B cell (primary cell): ENCODE measurements at regions not wholly inside any gene's neighbourhood (a gene's known extent, or its start where the extent isn't known, plus 50 kb on each side); places are given as distances from the start of the nearest gene placed in this dataset.

ENCODE experiments used
- ATAC-seq: fragments of 200-7000 bp; cut with Tn5 transposase; one replicate; pipeline ENCODE4 v1.10.0; 2021; ENCODE audit warnings: low read depth, mild to moderate bottlenecking, moderate number of reproducible peaks, moderate library complexity
- CTCF ChIA-PET: fragments of 350-600 bp; sonication (Branson Sonifier 250); formaldehyde crosslinking; loops from one replicate; lab custom pipeline; 2021; ENCODE audit warnings: antibody characterized with exemption, inconsistent platforms; lab: Charles Lee
- POLR2A ChIA-PET: fragments of 350-600 bp; sonication (Branson Sonifier 250); formaldehyde crosslinking; loops from one replicate; lab custom pipeline; 2021; ENCODE audit warnings: antibody characterized with exemption; lab: Charles Lee
- DNase-seq: peaks from one replicate; pipeline ENCODE4 v3.0.0; 2013
- H2AFZ ChIP-seq: 2 replicates; pipeline ENCODE4 v1.6.1; 2012; ENCODE audit warnings: mild to moderate bottlenecking, low read depth, low read length; ENCODE audit not compliant: insufficient read depth, poor library complexity, severe bottlenecking
- H3K27ac ChIP-seq, 2 donors: 1 replicate in 1 of 2; 2 replicates in 1 of 2; pipeline ENCODE4 v1.5.1; 2012 to 2013; ENCODE audit warnings: low read length in 2 of 2, mild to moderate bottlenecking in 2 of 2, moderate library complexity in 1 of 2
- H3K27me3 ChIP-seq, 4 experiments: fragments of 200-600 bp in 1 of 4; sonication (generic) in 1 of 4; replicated peaks in 1 of 4; 1 replicate in 2 of 4; 2 replicates in 2 of 4; pipeline versions ENCODE4 v1.6.1 to v1.7.0; 2013 to 2016; ENCODE audit warnings: low read length in 3 of 4, mild to moderate bottlenecking in 2 of 4, mixed read lengths in 1 of 4, moderate library complexity in 1 of 4; ENCODE audit not compliant: insufficient read depth in 4 of 4, control insufficient read depth in 3 of 4; ENCODE audit errors: control extremely low read depth in 1 of 4
- H3K36me3 ChIP-seq, 2 experiments: replicated peaks in 1 of 2; 1 replicate in 1 of 2; 2 replicates in 1 of 2; pipeline versions ENCODE4 v1.6.1 to v1.7.1; 2013; ENCODE audit warnings: low read length in 1 of 2; ENCODE audit not compliant: insufficient read depth in 2 of 2, control insufficient read depth in 1 of 2; ENCODE audit errors: control extremely low read depth in 1 of 2, extremely low read depth in 1 of 2
- H3K4me1 ChIP-seq, 2 donors: fragments of 200-600 bp in 1 of 2; sonication (generic) in 1 of 2; 1 replicate in 1 of 2; 2 replicates in 1 of 2; pipeline versions ENCODE4 v1.5.1 to v1.6.1; 2013 to 2017; ENCODE audit warnings: low read length in 2 of 2; ENCODE audit not compliant: control insufficient read depth in 2 of 2, insufficient read depth in 2 of 2
- H3K4me2 ChIP-seq: replicated peaks from 2 replicates; pipeline ENCODE3; 2012; ENCODE audit warnings: mild to moderate bottlenecking, low read depth, low read length; ENCODE audit not compliant: poor library complexity, severe bottlenecking
- H3K4me3 ChIP-seq, 5 experiments: fragments of 200-600 bp in 1 of 5; sonication (generic) in 1 of 5; 1 replicate in 3 of 5; 2 replicates in 2 of 5; pipeline versions ENCODE4 v1.5.1 to v1.7.0; 2011 to 2016; ENCODE audit warnings: low read length in 4 of 5, mild to moderate bottlenecking in 4 of 5, low read depth in 2 of 5, control low read depth in 1 of 5, moderate library complexity in 1 of 5; ENCODE audit not compliant: insufficient read depth in 1 of 5; ENCODE audit errors: control extremely low read depth in 1 of 5, extremely low read depth in 1 of 5
- H3K79me2 ChIP-seq: fragments of 200-600 bp; sonication (generic); one replicate; pipeline ENCODE4 v1.6.0; 2016; ENCODE audit warnings: low read length; ENCODE audit not compliant: control insufficient read depth, insufficient read depth
- H3K9ac ChIP-seq: fragments of 200-600 bp; sonication (generic); 2 replicates; pipeline ENCODE4 v1.6.1; 2017; ENCODE audit warnings: mild to moderate bottlenecking, low read length, moderate library complexity
- H3K9me3 ChIP-seq, 3 donors: one replicate each; pipeline versions ENCODE4 v1.6.1 to v1.7.1; 2013; ENCODE audit warnings: low read length in 2 of 3; ENCODE audit not compliant: control insufficient read depth in 2 of 3, insufficient read depth in 1 of 3; ENCODE audit errors: control extremely low read depth in 1 of 3
- H4K20me1 ChIP-seq: 2 replicates; pipeline ENCODE4 v1.6.0; 2012; ENCODE audit warnings: mild to moderate bottlenecking, low read length; ENCODE audit not compliant: insufficient read depth, control insufficient read depth, poor library complexity, severe bottlenecking
- H3K27ac Mint-ChIP-seq: one replicate; pipeline ENCODE4 v1.8.0; 2021; ENCODE audit warnings: mixed read lengths
- H3K27me3 Mint-ChIP-seq: one replicate; pipeline ENCODE4 v1.8.0; 2021; ENCODE audit warnings: mixed read lengths
- H3K4me1 Mint-ChIP-seq: one replicate; pipeline ENCODE4 v1.8.0; 2021; ENCODE audit warnings: mixed read lengths
- H3K4me3 Mint-ChIP-seq: one replicate; pipeline ENCODE4 v1.8.0; 2021; ENCODE audit warnings: mixed read lengths
- H3K9me3 Mint-ChIP-seq: one replicate; pipeline ENCODE4 v1.8.0; 2022; ENCODE audit warnings: mixed read lengths; ENCODE audit not compliant: insufficient read depth
- EZH2 ChIP-seq: IDR thresholded peaks from 2 replicates; pipeline ENCODE4 v1.6.1; 2012; ENCODE audit warnings: borderline replicate concordance, low read depth, mild to moderate bottlenecking, moderate library complexity, low read length; ENCODE audit not compliant: insufficient read depth, poor library complexity, severe bottlenecking
- WGBS: methylation state at CpG from one replicate; pipeline ENCODE4 v1.1.5; 2013; ENCODE audit warnings: missing lambda C conversion rate; ENCODE audit not compliant: insufficient coverage; 5-methylcytosine and 5-hydroxymethylcytosine counted together
- intact Hi-C: fragments of 100-400 bp; cut with micrococcal nuclease; formaldehyde crosslinking; loops from one replicate; pipeline ENCODE4 v1.10.0; 2022
- TF ChIP-seq, protein P1 (sequence below): fragments of 200-600 bp; IDR thresholded peaks from one replicate; pipeline ENCODE4 v1.8.0; 2022; ENCODE audit warnings: antibody characterized with exemption, mild to moderate bottlenecking

DNA sequence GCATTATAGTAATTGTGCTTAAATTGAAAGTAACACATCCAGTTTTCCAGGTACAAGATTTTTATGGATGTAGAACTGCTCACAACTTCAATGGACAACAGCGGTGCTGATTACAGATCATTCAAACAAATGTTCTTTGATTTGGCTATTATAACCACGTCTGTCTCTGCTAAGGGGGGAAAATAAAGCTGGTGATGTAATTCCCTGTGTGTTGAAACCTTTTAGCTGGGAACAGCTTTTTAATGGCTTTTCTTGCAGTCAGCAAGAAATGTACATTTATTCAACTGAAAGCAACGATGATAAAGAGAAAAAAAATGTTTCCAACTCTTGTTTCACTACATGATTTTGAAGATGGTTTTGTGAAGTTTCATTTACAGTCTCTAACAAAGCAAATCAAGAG lies 431.9 kb upstream of the AGTR1 start:
- no peaks in the 10 kb centered on the region for H3K9me3 ChIP-seq
- H3K4me2 ChIP-seq, result no peak overlapping the region
- DNase-seq (no peak), ATAC-seq (no peak)
- whole genome bisulfite sequencing, result no CpG with 5 or more reads among the region's 3 CpGs
- H3K36me3 ChIP-seq, result no peaks in the 10 kb centered on the region
- no peaks in the 10 kb centered on the region for H3K27me3 ChIP-seq
- no peaks in the 10 kb centered on the region for H3K4me1 ChIP-seq
- POLR2A ChIA-PET, result no interaction called here
- no peaks in the 10 kb centered on the region for H4K20me1 ChIP-seq
- TF ChIP-seq, protein P1, sequence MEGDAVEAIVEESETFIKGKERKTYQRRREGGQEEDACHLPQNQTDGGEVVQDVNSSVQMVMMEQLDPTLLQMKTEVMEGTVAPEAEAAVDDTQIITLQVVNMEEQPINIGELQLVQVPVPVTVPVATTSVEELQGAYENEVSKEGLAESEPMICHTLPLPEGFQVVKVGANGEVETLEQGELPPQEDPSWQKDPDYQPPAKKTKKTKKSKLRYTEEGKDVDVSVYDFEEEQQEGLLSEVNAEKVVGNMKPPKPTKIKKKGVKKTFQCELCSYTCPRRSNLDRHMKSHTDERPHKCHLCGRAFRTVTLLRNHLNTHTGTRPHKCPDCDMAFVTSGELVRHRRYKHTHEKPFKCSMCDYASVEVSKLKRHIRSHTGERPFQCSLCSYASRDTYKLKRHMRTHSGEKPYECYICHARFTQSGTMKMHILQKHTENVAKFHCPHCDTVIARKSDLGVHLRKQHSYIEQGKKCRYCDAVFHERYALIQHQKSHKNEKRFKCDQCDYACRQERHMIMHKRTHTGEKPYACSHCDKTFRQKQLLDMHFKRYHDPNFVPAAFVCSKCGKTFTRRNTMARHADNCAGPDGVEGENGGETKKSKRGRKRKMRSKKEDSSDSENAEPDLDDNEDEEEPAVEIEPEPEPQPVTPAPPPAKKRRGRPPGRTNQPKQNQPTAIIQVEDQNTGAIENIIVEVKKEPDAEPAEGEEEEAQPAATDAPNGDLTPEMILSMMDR, result no peak
- no peak for TF ChIP-seq EZH2
- H3K27me3 Mint-ChIP-seq, result no peaks in the 10 kb centered on the region
- H3K9ac ChIP-seq, result no peak overlapping the region
- H3K4me3 ChIP-seq, result no peak overlapping the region
- no peak overlapping the region for H2AFZ ChIP-seq
- no peak overlapping the region for H3K27ac ChIP-seq
- no peak overlapping the region for H3K4me3 Mint-ChIP-seq
- H3K9me3 Mint-ChIP-seq, result peaks cover 2% of the 10 kb centered on the region
- CTCF ChIA-PET, result no interaction called here
- no peak overlapping the region for H3K27ac Mint-ChIP-seq
- intact Hi-C loops, result no loop called here
- H3K79me2 ChIP-seq, result no peaks in the 10 kb centered on the region
- no peaks in the 10 kb centered on the region for H3K4me1 Mint-ChIP-seq

DNA sequence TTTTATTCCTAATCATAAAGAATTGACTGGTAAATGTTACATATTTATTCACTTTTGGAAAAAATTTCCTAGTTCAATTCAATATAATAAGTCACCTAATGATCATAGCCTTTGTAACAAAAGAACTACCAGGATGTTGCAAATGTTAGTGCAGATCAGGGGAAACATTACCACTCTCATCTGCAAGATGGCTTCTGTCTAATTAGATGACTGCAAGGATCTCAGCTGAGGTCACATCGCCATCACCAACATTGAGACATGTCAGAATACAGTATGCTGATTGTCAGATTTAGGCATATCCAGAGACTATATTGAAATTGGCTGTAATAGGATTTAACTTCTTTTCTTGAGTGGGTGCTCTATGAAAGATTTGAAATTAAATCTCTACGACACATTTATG lies 431.4 kb upstream of the AGTR1 start:
- intact Hi-C loops, result no loop called here
- Histone ChIP-seq H2AFZ (no peak overlapping the region), H3K4me1 (no peaks in the 10 kb centered on the region), H3K4me3 (no peak overlapping the region), H3K79me2 (no peaks in the 10 kb centered on the region), H3K36me3 (no peaks in the 10 kb centered on the region), H3K27ac (no peak overlapping the region), H3K4me2 (no peak overlapping the region), H3K9me3 (no peaks in the 10 kb centered on the region), H3K27me3 (no peaks in the 10 kb centered on the region), H3K9ac (no peak overlapping the region), H4K20me1 (no peaks in the 10 kb centered on the region)
- H3K4me1 Mint-ChIP-seq, result no peaks in the 10 kb centered on the region
- ChIA-PET CTCF (no interaction called here), POLR2A (no interaction called here)
- no peaks in the 10 kb centered on the region for H3K27me3 Mint-ChIP-seq
- ATAC-seq (no peak), DNase-seq (no peak)
- no peaks in the 10 kb centered on the region for H3K9me3 Mint-ChIP-seq
- TF ChIP-seq, protein P1, result no peak
- TF ChIP-seq EZH2, result no peak
- H3K27ac Mint-ChIP-seq, result no peak overlapping the region
- WGBS, result 100% methylated on average over 1 of the region's 2 CpGs
- H3K4me3 Mint-ChIP-seq, result no peak overlapping the region
